H1 (cell line): ENCODE measurements at regions not wholly inside any gene's neighbourhood (a gene's known extent, or its start where the extent isn't known, plus 50 kb on each side); places are given as distances from the start of the nearest gene placed in this dataset.
"Not testable (repeated sequence)": the region's sequence is repeated elsewhere in the genome, so short reads cannot be mapped to it uniquely, and the experiment has no call there.

ENCODE experiments used
- CTCF ChIA-PET: fragments of 300-600 bp; sonication (Branson Sonifier 250); formaldehyde crosslinking; loops from one replicate; lab custom pipeline; 2021; ENCODE audit not compliant: partially characterized antibody; lab: Charles Lee
- POLR2A ChIA-PET: fragments of 300-600 bp; sonication (Branson Sonifier 250); formaldehyde crosslinking; loops from one replicate; lab custom pipeline; 2021; ENCODE audit warnings: inconsistent platforms; ENCODE audit not compliant: partially characterized antibody; lab: Charles Lee
- DNase-seq, 2 experiments: peaks; one replicate each; pipeline versions ENCODE4 v3.0.0 to v3.0.0-alpha.2; 2010 to 2022; ENCODE audit warnings: low spot score in 2 of 2, low read depth in 1 of 2, mixed read lengths in 1 of 2
- FAIRE-seq: peaks from 2 replicates; lab custom pipeline; 2011; peaks lifted over from hg19 to GRCh38; lab: Jason Lieb, UNC
- H2AFZ ChIP-seq: 2 replicates; pipeline ENCODE4 v1.8.1; 2012; ENCODE audit warnings: low read length, inconsistent platforms
- H2AK5ac ChIP-seq: 2 replicates; pipeline ENCODE4 v1.6.1; 2013; ENCODE audit warnings: low read depth, low read length
- H2BK120ac ChIP-seq: replicated peaks from 2 replicates; pipeline ENCODE3; 2013; ENCODE audit warnings: low read depth, low read length, inconsistent platforms
- H2BK12ac ChIP-seq: 2 replicates; pipeline ENCODE4 v1.6.1; 2013; ENCODE audit warnings: low read depth, low read length
- H2BK15ac ChIP-seq: 2 replicates; pipeline ENCODE4 v1.6.1; 2013; ENCODE audit warnings: low read length
- H2BK20ac ChIP-seq: 2 replicates; pipeline ENCODE4 v1.6.1; 2013; ENCODE audit warnings: low read length
- H2BK5ac ChIP-seq: 2 replicates; pipeline ENCODE4 v1.6.1; 2013; ENCODE audit warnings: low read depth, low read length
- H3K14ac ChIP-seq: 2 replicates; pipeline ENCODE4 v1.6.1; 2013; ENCODE audit warnings: inconsistent platforms; ENCODE audit not compliant: insufficient read length
- H3K18ac ChIP-seq: 2 replicates; pipeline ENCODE4 v1.6.1; 2013; ENCODE audit warnings: low read length; ENCODE audit errors: extremely low read depth
- H3K23ac ChIP-seq: 2 replicates; pipeline ENCODE4 v1.6.1; 2013; ENCODE audit warnings: inconsistent platforms; ENCODE audit not compliant: insufficient read length
- H3K23me2 ChIP-seq: 2 replicates; pipeline ENCODE4 v1.6.1; 2013; ENCODE audit warnings: low read depth, low read length
- H3K27ac ChIP-seq: 2 replicates; pipeline ENCODE4 v1.6.1; 2011; ENCODE audit warnings: low read depth, low read length, inconsistent platforms
- H3K27me3 ChIP-seq, 4 experiments: replicated peaks in 1 of 4; 1 replicate in 1 of 4; 2 replicates in 3 of 4; pipeline versions ENCODE4 v1.6.1 to v1.8.1; 2011 to 2013; ENCODE audit warnings: low read length in 3 of 4, mild to moderate bottlenecking in 3 of 4, inconsistent platforms in 2 of 4, mixed read lengths in 2 of 4, moderate library complexity in 1 of 4; ENCODE audit not compliant: control insufficient read depth in 3 of 4, insufficient read depth in 3 of 4; ENCODE audit errors: extremely low read depth in 1 of 4
- H3K36me3 ChIP-seq, 4 experiments: 2 replicates each; pipeline versions ENCODE4 v1.6.1 to v1.8.1; 2011 to 2013; ENCODE audit warnings: mild to moderate bottlenecking in 4 of 4, low read length in 3 of 4, moderate library complexity in 2 of 4, control low read depth in 1 of 4, inconsistent platforms in 1 of 4; ENCODE audit not compliant: insufficient read depth in 4 of 4, control insufficient read depth in 2 of 4
- H3K4ac ChIP-seq: replicated peaks from 2 replicates; pipeline ENCODE3; 2013; ENCODE audit warnings: low read length, low read depth, mixed read lengths, inconsistent platforms; ENCODE audit not compliant: insufficient read length
- H3K4me1 ChIP-seq, 4 experiments: replicated peaks in 1 of 4; 1 replicate in 1 of 4; 2 replicates in 3 of 4; pipeline versions ENCODE4 v1.6.1 to v1.8.1; 2011 to 2013; ENCODE audit warnings: low read length in 3 of 4, inconsistent platforms in 2 of 4, mixed read lengths in 1 of 4; ENCODE audit not compliant: insufficient read depth in 4 of 4, control insufficient read depth in 3 of 4
- H3K4me2 ChIP-seq, 2 experiments: 2 replicates each; pipeline versions ENCODE4 v1.6.1 to v1.8.1; 2011 to 2013; ENCODE audit warnings: low read depth in 2 of 2, low read length in 2 of 2, control low read depth in 1 of 2, inconsistent platforms in 1 of 2, mild to moderate bottlenecking in 1 of 2; ENCODE audit not compliant: insufficient read depth in 1 of 2
- H3K4me3 ChIP-seq, 4 experiments: fragments of 200-600, 300-600 bp in 1 of 4; sonication (generic), shearing (Covaris generic), sonication (Bioruptor Twin) in 1 of 4; 2 replicates each; pipeline versions ENCODE4 v1.5.1 to v1.8.1; 2011 to 2016; ENCODE audit warnings: low read length in 4 of 4, low read depth in 3 of 4, control low read depth in 2 of 4, inconsistent platforms in 2 of 4, mild to moderate bottlenecking in 2 of 4, mixed read lengths in 1 of 4, moderate library complexity in 1 of 4; ENCODE audit not compliant: insufficient read depth in 2 of 4; ENCODE audit errors: extremely low read depth in 1 of 4
- H3K56ac ChIP-seq: replicated peaks from 2 replicates; pipeline ENCODE3; 2013; ENCODE audit warnings: low read depth, mild to moderate bottlenecking, mixed read lengths, low read length, inconsistent platforms; ENCODE audit not compliant: insufficient read length
- H3K79me1 ChIP-seq: 2 replicates; pipeline ENCODE4 v1.6.1; 2013; ENCODE audit warnings: low read depth, low read length, control low read depth
- H3K79me2 ChIP-seq, 2 experiments: 2 replicates each; pipeline versions ENCODE4 v1.6.1 to v1.8.1; 2012 to 2013; ENCODE audit warnings: low read length in 2 of 2, mild to moderate bottlenecking in 2 of 2, inconsistent platforms in 1 of 2; ENCODE audit not compliant: insufficient read depth in 2 of 2, control insufficient read depth in 1 of 2
- H3K9ac ChIP-seq, 4 experiments: replicated peaks in 1 of 4; 1 replicate in 1 of 4; 2 replicates in 3 of 4; pipeline versions ENCODE4 v1.6.1 to v1.8.1; 2011 to 2013; ENCODE audit warnings: low read depth in 3 of 4, low read length in 3 of 4, control low read depth in 2 of 4, mild to moderate bottlenecking in 2 of 4, moderate library complexity in 2 of 4, inconsistent platforms in 1 of 4; ENCODE audit errors: extremely low read depth in 1 of 4
- H3K9me3 ChIP-seq, 2 experiments: 2 replicates each; pipeline versions ENCODE4 v1.6.1 to v1.8.1; 2012 to 2013; ENCODE audit warnings: mild to moderate bottlenecking in 2 of 2, moderate library complexity in 2 of 2, control low read depth in 1 of 2, inconsistent platforms in 1 of 2, low read depth in 1 of 2, low read length in 1 of 2, mixed read lengths in 1 of 2; ENCODE audit not compliant: insufficient read depth in 2 of 2
- H4K20me1 ChIP-seq, 2 experiments: replicated peaks in 1 of 2; 2 replicates each; pipeline versions ENCODE3 to v1.8.1; 2011 to 2013; ENCODE audit warnings: inconsistent platforms in 2 of 2, low read length in 2 of 2, mild to moderate bottlenecking in 1 of 2; ENCODE audit not compliant: insufficient read depth in 2 of 2, control insufficient read depth in 1 of 2
- H4K5ac ChIP-seq: 2 replicates; pipeline ENCODE4 v1.6.1; 2013; ENCODE audit warnings: low read length, low read depth, mixed read lengths, inconsistent platforms; ENCODE audit not compliant: insufficient read length
- H4K8ac ChIP-seq: 2 replicates; pipeline ENCODE4 v1.8.0; 2013; ENCODE audit warnings: mild to moderate bottlenecking, moderate library complexity, low read length, inconsistent platforms; ENCODE audit not compliant: insufficient read depth; ENCODE audit errors: extremely low read depth
- H4K91ac ChIP-seq: replicated peaks from 2 replicates; pipeline ENCODE3; 2013; ENCODE audit warnings: low read length, mixed read lengths, inconsistent platforms; ENCODE audit not compliant: insufficient read length
- WGBS, 2 experiments: shearing (Covaris generic) in 1 of 2; methylation state at CpG; one replicate each; pipeline versions ENCODE4 v1.1.6 to v1.1.7; 2013 to 2015; ENCODE audit warnings: low lambda C conversion rate in 2 of 2, mixed read lengths in 2 of 2, inconsistent platforms in 1 of 2, low coverage in 1 of 2, missing lambda C conversion rate in 1 of 2; ENCODE audit not compliant: insufficient replicate concordance in 2 of 2, insufficient coverage in 1 of 2, insufficient read length in 1 of 2; ENCODE audit errors: extremely low coverage in 1 of 2, missing lambda C conversion rate in 1 of 2; 5-methylcytosine and 5-hydroxymethylcytosine counted together

- H4K91ac ChIP-seq, H2AK5ac ChIP-seq, H4K5ac ChIP-seq, H4K20me1 ChIP-seq, H2BK12ac ChIP-seq, H3K18ac ChIP-seq, DNase-seq, H3K36me3 ChIP-seq, H3K4me2 ChIP-seq, H3K23me2 ChIP-seq, H2BK5ac ChIP-seq, H2AFZ ChIP-seq, H3K9ac ChIP-seq, H3K9me3 ChIP-seq, H2BK120ac ChIP-seq, CTCF ChIA-PET, H3K27me3 ChIP-seq, H3K4me3 ChIP-seq, POLR2A ChIA-PET, H2BK20ac ChIP-seq, H3K79me1 ChIP-seq, H4K8ac ChIP-seq, H3K4ac ChIP-seq, H3K23ac ChIP-seq, H3K14ac ChIP-seq, H3K79me2 ChIP-seq, FAIRE-seq, H3K27ac ChIP-seq, H2BK15ac ChIP-seq, H3K4me1 ChIP-seq, H3K56ac ChIP-seq: not testable (repeated sequence)
- 94% methylated on average over 1 of the region's 1 CpG; no CpG with 5 or more reads in 1 of the 2 experiments for WGBS, 2 experiments
Measured at GRCh38 chr1:229021034-229021433, 249.9 kb upstream of the RAB4A start.
